Panc1 (cell line): ENCODE measurements at regions not wholly inside any gene's neighbourhood (a gene's known extent, or its start where the extent isn't known, plus 50 kb on each side); places are given as distances from the start of the nearest gene placed in this dataset.

Experiments used
- ATAC-seq: fragments of 200-7000 bp; cut with Tn5 transposase; 2 replicates; pipeline ENCODE4 v1.9.1; 2020; ENCODE audit warnings: mild to moderate bottlenecking, moderate library complexity
- BruUV-seq: library from RNA; stranded (reverse); fragments of 400-500 nt; replicated peaks from 2 replicates; lab custom pipeline; 2021; lab: Mats Ljungman, UMichigan
- CTCF ChIA-PET: fragments of 300-600 bp; sonication (Branson Sonifier 250); formaldehyde crosslinking; loops from one replicate; lab custom pipeline; 2022; ENCODE audit warnings: antibody characterized with exemption; lab: Charles Lee
- POLR2A ChIA-PET: fragments of 300-600 bp; sonication (Branson Sonifier 250); formaldehyde crosslinking; loops from one replicate; lab custom pipeline; 2022; ENCODE audit warnings: antibody characterized with exemption; lab: Charles Lee
- DNase-seq: peaks from one replicate; pipeline ENCODE4 v3.0.0-alpha.2; 2010; ENCODE audit warnings: low read depth, low spot score
- H3K27ac ChIP-seq: 2 replicates; pipeline ENCODE4 v1.5.1; 2011; ENCODE audit warnings: mild to moderate bottlenecking, low read length, inconsistent platforms
- H3K27me3 ChIP-seq: fragments of 200-500 bp; sonication (Bioruptor generic); 2 replicates; pipeline ENCODE4 v1.6.0; 2014; ENCODE audit warnings: low read length, inconsistent platforms; ENCODE audit not compliant: control insufficient read depth, insufficient read depth
- H3K36me3 ChIP-seq: fragments of 200-500 bp; sonication (Bioruptor generic); 2 replicates; pipeline ENCODE4 v1.5.1; 2014; ENCODE audit warnings: inconsistent platforms, mild to moderate bottlenecking, low read length, moderate library complexity; ENCODE audit not compliant: control insufficient read depth, insufficient read depth
- H3K4me1 ChIP-seq: 2 replicates; pipeline ENCODE4 v1.5.1; 2011; ENCODE audit warnings: inconsistent platforms, mild to moderate bottlenecking, low read length, moderate library complexity; ENCODE audit not compliant: control insufficient read depth, insufficient read depth
- H3K4me3 ChIP-seq, 2 experiments: 2 replicates each; pipeline ENCODE4 v1.5.1; 2011 to 2012; ENCODE audit warnings: low read depth in 2 of 2, low read length in 2 of 2, mild to moderate bottlenecking in 2 of 2, inconsistent platforms in 1 of 2, moderate library complexity in 1 of 2
- H3K9me3 ChIP-seq: fragments of 200-500 bp; sonication (Bioruptor generic); 2 replicates; pipeline ENCODE4 v1.5.1; 2014; ENCODE audit warnings: low read depth, mild to moderate bottlenecking, inconsistent platforms, low read length, moderate library complexity; ENCODE audit not compliant: control insufficient read depth, insufficient read depth
- CTCF ChIP-seq: fragments of 450-650 bp; IDR thresholded peaks from 2 replicates; pipeline ENCODE4 v1.5.1; 2017; ENCODE audit warnings: mild to moderate bottlenecking
- POLR2AphosphoS5 ChIP-seq: IDR thresholded peaks from 2 replicates; pipeline ENCODE4 v1.6.1; 2012; ENCODE audit warnings: mild to moderate bottlenecking, low read depth, low read length, moderate library complexity
- SIN3A ChIP-seq: IDR thresholded peaks from 2 replicates; pipeline ENCODE4 v1.6.1; 2012; ENCODE audit warnings: low read depth, mild to moderate bottlenecking, low read length, moderate library complexity, borderline replicate concordance; ENCODE audit not compliant: insufficient read depth
- TCF7L2 ChIP-seq: IDR thresholded peaks from 2 replicates; pipeline ENCODE4 v1.6.1; 2011; ENCODE audit warnings: mild to moderate bottlenecking, low read depth, low read length, inconsistent platforms
- in situ Hi-C: cut with HindIII; loops from 2 replicates; pipeline ENCODE4 v1.10.0; 2016; ENCODE audit warnings: low sequenced_read_pairs, low pct_unique_long_range_greater_than_20kb
- intact Hi-C: fragments of 100-400 bp; cut with micrococcal nuclease; formaldehyde crosslinking; loops from one replicate; pipeline ENCODE4 v1.10.0; 2022; ENCODE audit not compliant: unreplicated experiment
- TF ChIP-seq, protein P1 (sequence below), 2 experiments: IDR thresholded peaks; 2 replicates each; pipeline ENCODE4 v1.6.1; 2011 to 2012; ENCODE audit warnings: low read depth in 2 of 2, control low read depth in 1 of 2, low read length in 1 of 2, mild to moderate bottlenecking in 1 of 2, moderate library complexity in 1 of 2; ENCODE audit not compliant: insufficient read depth in 1 of 2

DNA sequence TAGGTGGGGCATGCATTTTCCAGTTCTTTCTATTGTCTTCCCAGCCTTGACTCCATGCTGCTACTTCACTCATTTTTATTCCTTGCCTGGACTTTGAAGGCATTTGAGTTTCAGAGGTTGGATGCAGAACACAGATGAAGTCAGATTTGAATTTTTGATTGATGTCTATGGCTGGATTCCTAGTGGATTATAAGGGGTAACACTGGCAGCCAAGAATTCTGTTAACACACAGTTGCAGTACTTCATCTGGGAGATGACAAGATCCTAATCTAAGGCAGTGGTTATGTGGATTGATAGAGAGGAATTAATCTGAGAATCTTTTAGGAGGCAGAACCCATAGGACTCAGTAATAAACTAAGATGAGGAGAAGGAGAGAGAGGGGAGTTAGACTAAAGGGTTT lies 439.0 kb upstream of the USP24 start:
- CTCF ChIA-PET = no interaction called here
- TF ChIP-seq CTCF (no peak), TCF7L2 (no peak), SIN3A (no peak), POLR2AphosphoS5 (no peak)
- TF ChIP-seq, protein P1, sequence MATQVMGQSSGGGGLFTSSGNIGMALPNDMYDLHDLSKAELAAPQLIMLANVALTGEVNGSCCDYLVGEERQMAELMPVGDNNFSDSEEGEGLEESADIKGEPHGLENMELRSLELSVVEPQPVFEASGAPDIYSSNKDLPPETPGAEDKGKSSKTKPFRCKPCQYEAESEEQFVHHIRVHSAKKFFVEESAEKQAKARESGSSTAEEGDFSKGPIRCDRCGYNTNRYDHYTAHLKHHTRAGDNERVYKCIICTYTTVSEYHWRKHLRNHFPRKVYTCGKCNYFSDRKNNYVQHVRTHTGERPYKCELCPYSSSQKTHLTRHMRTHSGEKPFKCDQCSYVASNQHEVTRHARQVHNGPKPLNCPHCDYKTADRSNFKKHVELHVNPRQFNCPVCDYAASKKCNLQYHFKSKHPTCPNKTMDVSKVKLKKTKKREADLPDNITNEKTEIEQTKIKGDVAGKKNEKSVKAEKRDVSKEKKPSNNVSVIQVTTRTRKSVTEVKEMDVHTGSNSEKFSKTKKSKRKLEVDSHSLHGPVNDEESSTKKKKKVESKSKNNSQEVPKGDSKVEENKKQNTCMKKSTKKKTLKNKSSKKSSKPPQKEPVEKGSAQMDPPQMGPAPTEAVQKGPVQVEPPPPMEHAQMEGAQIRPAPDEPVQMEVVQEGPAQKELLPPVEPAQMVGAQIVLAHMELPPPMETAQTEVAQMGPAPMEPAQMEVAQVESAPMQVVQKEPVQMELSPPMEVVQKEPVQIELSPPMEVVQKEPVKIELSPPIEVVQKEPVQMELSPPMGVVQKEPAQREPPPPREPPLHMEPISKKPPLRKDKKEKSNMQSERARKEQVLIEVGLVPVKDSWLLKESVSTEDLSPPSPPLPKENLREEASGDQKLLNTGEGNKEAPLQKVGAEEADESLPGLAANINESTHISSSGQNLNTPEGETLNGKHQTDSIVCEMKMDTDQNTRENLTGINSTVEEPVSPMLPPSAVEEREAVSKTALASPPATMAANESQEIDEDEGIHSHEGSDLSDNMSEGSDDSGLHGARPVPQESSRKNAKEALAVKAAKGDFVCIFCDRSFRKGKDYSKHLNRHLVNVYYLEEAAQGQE (IDR thresholded peaks at IDR 0.05; ENCODE audit: insufficient read depth in 1 of 2, low read depth in 2 of 2, low read length in 1 of 2) = no peak
- in situ Hi-C loops (no loop called here), intact Hi-C loops (no loop called here)
- POLR2A ChIA-PET = no interaction called here
- Histone ChIP-seq H3K27ac (no peak overlapping the region), H3K36me3 (no peaks in the 10 kb centered on the region), H3K9me3 (no peaks in the 10 kb centered on the region), H3K4me3 (no peak overlapping the region), H3K4me1 (no peaks in the 10 kb centered on the region), H3K27me3 (no peaks in the 10 kb centered on the region)
- no peak for DNase-seq
- no peak for ATAC-seq
- no TSS peak for BruUV-seq

GRCh38 chr1:55650444-55650843 lies 435.3 kb upstream of the USP24 start:
- intact Hi-C loops (no loop called here), in situ Hi-C loops (no loop called here)
- DNase-seq (no peak), ATAC-seq (no peak)
- ChIA-PET POLR2A (no interaction called here), CTCF (no interaction called here)
- TF ChIP-seq SIN3A (no peak), CTCF (no peak), POLR2AphosphoS5 (no peak), TCF7L2 (no peak)
- TF ChIP-seq, protein P1 (IDR thresholded peaks at IDR 0.05; ENCODE audit: insufficient read depth in 1 of 2, low read depth in 2 of 2, low read length in 1 of 2) = no peak
- H3K9me3 ChIP-seq = no peaks in the 10 kb centered on the region
- H3K27me3 ChIP-seq = no peaks in the 10 kb centered on the region
- H3K36me3 ChIP-seq = no peaks in the 10 kb centered on the region
- H3K4me1 ChIP-seq = no peaks in the 10 kb centered on the region
- H3K4me3 ChIP-seq = no peak overlapping the region
- H3K27ac ChIP-seq = no peak overlapping the region
- BruUV-seq = no TSS peak
